ENCODE measurements at regions not wholly inside any gene's neighbourhood (a gene's known extent, or its start where the extent isn't known, plus 50 kb on each side); places are given as distances from the start of the nearest gene placed in this dataset.

GRCh38 chr16:59440502-59440901 is 706.4 kb upstream of the GOT2 start:
- Mint-ChIP-seq H3K27me3 (no peaks in the 10 kb centered on the region), H3K27ac (no peak overlapping the region), H3K36me3 (ENCODE audit: insufficient read depth) (no peaks in the 10 kb centered on the region), H3K4me1 (ENCODE audit: low read depth in 2 of 2) (no peaks in the 10 kb centered on the region), H3K4me3 (no peak overlapping the region), H3K9me3 (peaks cover 8 to 17% of the 10 kb centered on the region in 2 donors)
- DNase-seq = no peak
- ATAC-seq (replicated peaks) = no peak

- ATAC-seq (replicated peaks) (no peak), DNase-seq (no peak)
- Mint-ChIP-seq H3K9me3 (peaks cover 0 to 6% of the 10 kb centered on the region in 2 donors), H3K4me3 (no peak overlapping the region), H3K27me3 (no peaks in the 10 kb centered on the region), H3K36me3 (ENCODE audit: insufficient read depth) (no peaks in the 10 kb centered on the region), H3K4me1 (ENCODE audit: low read depth in 2 of 2) (no peaks in the 10 kb centered on the region), H3K27ac (no peak overlapping the region)
Observed at GRCh38 chr16:59432896-59433295, 698.8 kb upstream of the GOT2 start.

- no peaks in the 10 kb centered on the region for H3K36me3 Mint-ChIP-seq (ENCODE audit: insufficient read depth)
- ATAC-seq (replicated peaks) (no peak), DNase-seq (no peak)
- no peak overlapping the region for H3K4me3 Mint-ChIP-seq
- no peaks in the 10 kb centered on the region for H3K4me1 Mint-ChIP-seq (ENCODE audit: low read depth in 2 of 2)
- no peaks in the 10 kb centered on the region for H3K27me3 Mint-ChIP-seq
- H3K9me3 Mint-ChIP-seq = peaks cover 0 to 6% of the 10 kb centered on the region in 2 donors
- H3K27ac Mint-ChIP-seq = no peak overlapping the region
Observed at GRCh38 chr16:59432276-59432675, 698.2 kb upstream of the GOT2 start.

- Mint-ChIP-seq H3K27me3 (no peaks in the 10 kb centered on the region), H3K4me3 (no peak overlapping the region), H3K36me3 (ENCODE audit: insufficient read depth) (no peaks in the 10 kb centered on the region), H3K9me3 (peaks cover 0 to under 1% of the 10 kb centered on the region in 2 donors), H3K4me1 (ENCODE audit: low read depth in 2 of 2) (no peaks in the 10 kb centered on the region), H3K27ac (no peak overlapping the region)
- ATAC-seq (replicated peaks) (no peak), DNase-seq (no peak)
Observed at GRCh38 chr16:59424714-59425273, 690.7 kb upstream of the GOT2 start.

GRCh38 chr16:59411961-59412841 is 678.1 kb upstream of the GOT2 start:
- no peak for DNase-seq
- no peak for ATAC-seq (replicated peaks)
- H3K36me3 Mint-ChIP-seq (ENCODE audit: insufficient read depth) = no peaks in the 10 kb centered on the region
- peaks cover 0 to 7% of the 10 kb centered on the region in 2 donors for H3K9me3 Mint-ChIP-seq
- no peak overlapping the region for H3K4me3 Mint-ChIP-seq
- no peaks in the 10 kb centered on the region for H3K4me1 Mint-ChIP-seq (ENCODE audit: low read depth in 2 of 2)
- no peak overlapping the region for H3K27ac Mint-ChIP-seq
- H3K27me3 Mint-ChIP-seq = no peaks in the 10 kb centered on the region

- Mint-ChIP-seq H3K27ac (no peak overlapping the region), H3K9me3 (peaks cover 0 to 2% of the 10 kb centered on the region in 2 donors), H3K27me3 (no peaks in the 10 kb centered on the region), H3K4me3 (no peak overlapping the region), H3K36me3 (ENCODE audit: insufficient read depth) (no peaks in the 10 kb centered on the region), H3K4me1 (ENCODE audit: low read depth in 2 of 2) (no peaks in the 10 kb centered on the region)
- ATAC-seq (replicated peaks) (no peak), DNase-seq (no peak)
Observed at GRCh38 chr16:59410451-59410850, 676.3 kb upstream of the GOT2 start.

GRCh38 chr16:59405802-59406201 is 671.7 kb upstream of the GOT2 start:
- H3K36me3 Mint-ChIP-seq (ENCODE audit: insufficient read depth) = no peaks in the 10 kb centered on the region
- no peaks in the 10 kb centered on the region for H3K4me1 Mint-ChIP-seq (ENCODE audit: low read depth in 2 of 2)
- H3K27ac Mint-ChIP-seq = no peak overlapping the region
- peaks cover 2 to 7% of the 10 kb centered on the region in 2 donors for H3K9me3 Mint-ChIP-seq
- no peaks in the 10 kb centered on the region for H3K27me3 Mint-ChIP-seq
- no peak for ATAC-seq (replicated peaks)
- no peak for DNase-seq
- no peak overlapping the region for H3K4me3 Mint-ChIP-seq

GRCh38 chr16:59404509-59404908 is 670.4 kb upstream of the GOT2 start:
- Mint-ChIP-seq H3K4me1 (ENCODE audit: low read depth in 2 of 2) (no peaks in the 10 kb centered on the region), H3K9me3 (peaks cover under 1 to 7% of the 10 kb centered on the region in 2 donors), H3K27me3 (no peaks in the 10 kb centered on the region), H3K36me3 (ENCODE audit: insufficient read depth) (no peaks in the 10 kb centered on the region), H3K4me3 (no peak overlapping the region), H3K27ac (no peak overlapping the region)
- ATAC-seq (replicated peaks) = no peak
- no peak for DNase-seq

GRCh38 chr16:59400830-59401229 is 666.7 kb upstream of the GOT2 start:
- Mint-ChIP-seq H3K27ac (no peak overlapping the region), H3K4me1 (ENCODE audit: low read depth in 2 of 2) (no peaks in the 10 kb centered on the region), H3K36me3 (ENCODE audit: insufficient read depth) (no peaks in the 10 kb centered on the region), H3K4me3 (no peak overlapping the region), H3K9me3 (peaks cover 8 to 21% of the 10 kb centered on the region in 2 donors), H3K27me3 (no peaks in the 10 kb centered on the region)
- ATAC-seq (replicated peaks) (no peak), DNase-seq (no peak)

- H3K27me3 Mint-ChIP-seq = no peaks in the 10 kb centered on the region
- no peak for ATAC-seq (replicated peaks)
Observed at GRCh38 chr16:59397638-59398037, 663.5 kb upstream of the GOT2 start.

GRCh38 chr16:59394526-59394925 is 660.4 kb upstream of the GOT2 start:
- no peak for DNase-seq
- H3K27me3 Mint-ChIP-seq = no peaks in the 10 kb centered on the region
- H3K9me3 Mint-ChIP-seq = peaks cover 8 to 21% of the 10 kb centered on the region in 2 donors
- H3K36me3 Mint-ChIP-seq (ENCODE audit: insufficient read depth) = peaks cover 2% of the 10 kb centered on the region
- H3K27ac Mint-ChIP-seq = no peak overlapping the region
- no peak for ATAC-seq (replicated peaks)
- no peaks in the 10 kb centered on the region for H3K4me1 Mint-ChIP-seq (ENCODE audit: low read depth in 2 of 2)
- no peak overlapping the region for H3K4me3 Mint-ChIP-seq

More at GRCh38 chr16:59397638-59398037, 663.5 kb upstream of the GOT2 start:
- no peak for DNase-seq
- Mint-ChIP-seq H3K4me1 (ENCODE audit: low read depth in 2 of 2) (no peaks in the 10 kb centered on the region), H3K4me3 (no peak overlapping the region), H3K27ac (no peak overlapping the region), H3K9me3 (peaks cover 8 to 24% of the 10 kb centered on the region in 2 donors), H3K36me3 (ENCODE audit: insufficient read depth) (peaks cover 2% of the 10 kb centered on the region)

- Mint-ChIP-seq H3K9me3 (peaks cover 14 to 36% of the 10 kb centered on the region in 2 donors), H3K4me3 (no peak overlapping the region), H3K27ac (no peak overlapping the region), H3K27me3 (no peaks in the 10 kb centered on the region), H3K4me1 (ENCODE audit: low read depth in 2 of 2) (no peaks in the 10 kb centered on the region), H3K36me3 (ENCODE audit: insufficient read depth) (peaks cover 2% of the 10 kb centered on the region)
- DNase-seq (no peak), ATAC-seq (replicated peaks) (no peak)
Observed at GRCh38 chr16:59392911-59393310, 658.8 kb upstream of the GOT2 start.

- ATAC-seq (replicated peaks) = no peak
- peaks cover 10 to 25% of the 10 kb centered on the region in 2 donors for H3K9me3 Mint-ChIP-seq
Observed at GRCh38 chr16:59391617-59392364, 657.7 kb upstream of the GOT2 start.

More at GRCh38 chr16:59391617-59392364, 657.7 kb upstream of the GOT2 start:
- H3K27me3 Mint-ChIP-seq = no peaks in the 10 kb centered on the region
- DNase-seq = no peak
- no peaks in the 10 kb centered on the region for H3K4me1 Mint-ChIP-seq (ENCODE audit: low read depth in 2 of 2)
- no peak overlapping the region for H3K4me3 Mint-ChIP-seq
- peaks cover 2% of the 10 kb centered on the region for H3K36me3 Mint-ChIP-seq (ENCODE audit: insufficient read depth)
- no peak overlapping the region for H3K27ac Mint-ChIP-seq

Data from effector memory CD8-positive, alpha-beta T cell (primary cell).